Right lobe of liver (tissue), 6 donors: ENCODE measurements at regions not wholly inside any gene's neighbourhood (a gene's known extent, or its start where the extent isn't known, plus 50 kb on each side); places are given as distances from the start of the nearest gene placed in this dataset.

Experiments
- ATAC-seq, 4 donors: fragments of 200-7000 bp; cut with Tn5 transposase; one replicate each; pipeline ENCODE4 v1.9.1; 2020; ENCODE audit warnings: mild to moderate bottlenecking in 4 of 4, moderate library complexity in 4 of 4
- DNase-seq, 3 donors: peaks; one replicate each; pipeline ENCODE4 v3.0.0-alpha.2; 2020
- H3K27ac ChIP-seq, 3 donors: fragments of 200-600 bp; one replicate each; pipeline ENCODE4 v1.8.0; 2022
- H3K27me3 ChIP-seq, 2 donors: fragments of 200-600 bp; one replicate each; pipeline ENCODE4 v1.8.0; 2022
- H3K36me3 ChIP-seq, 4 donors: fragments of 200-600 bp; sonication (generic) in 1 of 4; one replicate each; pipeline versions ENCODE4 v1.5.1 to v1.8.0; 2017 to 2022; ENCODE audit warnings: control low read depth in 1 of 4
- H3K4me1 ChIP-seq, 4 donors: fragments of 200-600 bp; sonication (generic) in 1 of 4; one replicate each; pipeline versions ENCODE4 v1.5.1 to v1.8.0; 2017 to 2022; ENCODE audit warnings: control low read depth in 1 of 4
- H3K4me3 ChIP-seq, 3 donors: fragments of 200-600 bp; one replicate each; pipeline ENCODE4 v1.8.0; 2022
- H3K9me3 ChIP-seq, 4 donors: fragments of 200-600 bp; sonication (generic) in 1 of 4; one replicate each; pipeline versions ENCODE4 v1.5.1 to v1.8.0; 2017 to 2022; ENCODE audit warnings: control low read depth in 1 of 4
- POLR2A ChIP-seq: fragments of 450-650 bp; IDR thresholded peaks from one replicate; pipeline ENCODE4 v1.6.1; 2017; ENCODE audit warnings: antibody characterized with exemption, mild to moderate bottlenecking
- WGBS: methylation state at CpG from one replicate; pipeline ENCODE4 v1.1.6; 2018; ENCODE audit warnings: low coverage, low lambda C conversion rate; ENCODE audit not compliant: insufficient coverage; ENCODE audit errors: missing lambda C conversion rate; 5-methylcytosine and 5-hydroxymethylcytosine counted together
- intact Hi-C, 2 donors: fragments of 100-400 bp; cut with DNase I; formaldehyde crosslinking; loops; one replicate each; pipeline versions ENCODE4 v1.11.2 to v1.14.1; 2022
- TF ChIP-seq, protein P1 (sequence below), 4 donors: fragments of 200-600 bp in 3 of 4; fragments of 450-650 bp in 1 of 4; IDR thresholded peaks; one replicate each; pipeline versions ENCODE4 v1.5.1 to v1.8.0; 2016 to 2022; ENCODE audit warnings: antibody characterized with exemption in 4 of 4, mild to moderate bottlenecking in 2 of 4
- donor health status: DM: no; HTN: yes; CAD: no.
- donor health status: DM: no; HTN: no; CAD: no.
- donor health status: DM: no; HTN: no; CAD: no.
- donor health status: DM: no; HTN: yes; CAD: no.
- donor health status: DM: no; HTN: yes; CAD: no.

DNA sequence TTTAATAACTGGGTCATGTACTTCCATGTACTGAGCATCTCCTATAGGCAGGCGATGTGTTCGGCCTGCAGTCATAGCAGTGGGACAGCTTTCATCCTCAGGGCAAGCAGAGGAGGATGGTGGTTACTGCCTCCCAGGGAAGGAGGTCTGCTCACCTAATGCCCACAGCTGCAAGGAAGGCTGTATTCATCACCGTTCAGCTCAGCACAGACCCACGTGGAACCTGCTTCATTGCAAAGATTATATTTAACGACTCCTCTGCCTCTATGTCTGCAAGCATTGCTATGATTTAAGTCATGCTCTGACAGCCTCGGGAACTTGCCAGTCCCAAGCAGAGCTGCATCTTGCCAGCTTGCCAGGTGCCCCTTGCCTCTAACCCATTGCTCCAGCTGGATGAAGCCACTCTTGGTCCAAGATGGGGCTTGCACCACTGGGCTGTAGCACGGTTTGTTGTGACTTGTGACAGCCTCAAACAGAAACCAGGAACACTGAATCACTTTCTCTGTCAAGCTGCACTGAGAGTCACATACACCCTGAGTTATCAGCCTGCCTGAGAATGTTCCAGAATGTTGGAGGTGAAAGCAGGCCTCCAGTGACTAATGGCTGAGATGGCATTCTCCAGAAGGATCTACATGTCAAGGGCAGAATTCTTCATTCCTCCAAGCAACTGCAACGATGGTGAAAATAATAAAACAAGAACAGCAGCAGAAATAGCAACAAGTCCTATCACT, 651.1 kb upstream of the ID2 start:
- Histone ChIP-seq H3K36me3 (no peaks in the 10 kb centered on the region), H3K4me3 (no peak overlapping the region), H3K4me1 (no peaks in the 10 kb centered on the region), H3K9me3 (no peaks in the 10 kb centered on the region), H3K27ac (no peak overlapping the region), H3K27me3 (no peaks in the 10 kb centered on the region)
- no peak for DNase-seq
- intact Hi-C loops, result no loop called here
- TF ChIP-seq, protein P1, sequence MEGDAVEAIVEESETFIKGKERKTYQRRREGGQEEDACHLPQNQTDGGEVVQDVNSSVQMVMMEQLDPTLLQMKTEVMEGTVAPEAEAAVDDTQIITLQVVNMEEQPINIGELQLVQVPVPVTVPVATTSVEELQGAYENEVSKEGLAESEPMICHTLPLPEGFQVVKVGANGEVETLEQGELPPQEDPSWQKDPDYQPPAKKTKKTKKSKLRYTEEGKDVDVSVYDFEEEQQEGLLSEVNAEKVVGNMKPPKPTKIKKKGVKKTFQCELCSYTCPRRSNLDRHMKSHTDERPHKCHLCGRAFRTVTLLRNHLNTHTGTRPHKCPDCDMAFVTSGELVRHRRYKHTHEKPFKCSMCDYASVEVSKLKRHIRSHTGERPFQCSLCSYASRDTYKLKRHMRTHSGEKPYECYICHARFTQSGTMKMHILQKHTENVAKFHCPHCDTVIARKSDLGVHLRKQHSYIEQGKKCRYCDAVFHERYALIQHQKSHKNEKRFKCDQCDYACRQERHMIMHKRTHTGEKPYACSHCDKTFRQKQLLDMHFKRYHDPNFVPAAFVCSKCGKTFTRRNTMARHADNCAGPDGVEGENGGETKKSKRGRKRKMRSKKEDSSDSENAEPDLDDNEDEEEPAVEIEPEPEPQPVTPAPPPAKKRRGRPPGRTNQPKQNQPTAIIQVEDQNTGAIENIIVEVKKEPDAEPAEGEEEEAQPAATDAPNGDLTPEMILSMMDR (IDR thresholded peaks at IDR 0.05), result no peak
- no peak for TF ChIP-seq POLR2A
- no peak for ATAC-seq
- 73% methylated on average over 7 of the region's 8 CpGs for whole genome bisulfite sequencing

DNA sequence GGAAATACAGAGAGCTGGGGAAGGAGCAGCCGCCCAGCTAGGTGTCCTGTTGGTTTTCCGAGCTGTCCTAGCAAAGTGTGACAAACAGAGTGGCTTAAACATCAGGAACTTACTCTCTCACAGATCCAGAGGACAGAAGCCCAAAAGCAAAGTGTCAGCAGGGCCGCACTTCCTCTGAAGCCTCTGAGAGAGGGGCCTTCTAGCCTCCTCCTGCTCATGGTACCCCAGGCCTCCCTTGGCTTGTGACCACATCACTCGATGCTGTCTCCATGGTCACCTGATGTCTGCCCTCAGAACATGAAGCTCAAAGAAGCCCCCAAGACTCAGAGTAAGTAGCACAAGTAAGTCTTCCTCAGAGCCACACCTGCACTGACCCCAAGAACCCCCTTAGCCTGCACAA, 650.5 kb upstream of the ID2 start:
- no peak for DNase-seq
- no peak overlapping the region for H3K27ac ChIP-seq

DNA sequence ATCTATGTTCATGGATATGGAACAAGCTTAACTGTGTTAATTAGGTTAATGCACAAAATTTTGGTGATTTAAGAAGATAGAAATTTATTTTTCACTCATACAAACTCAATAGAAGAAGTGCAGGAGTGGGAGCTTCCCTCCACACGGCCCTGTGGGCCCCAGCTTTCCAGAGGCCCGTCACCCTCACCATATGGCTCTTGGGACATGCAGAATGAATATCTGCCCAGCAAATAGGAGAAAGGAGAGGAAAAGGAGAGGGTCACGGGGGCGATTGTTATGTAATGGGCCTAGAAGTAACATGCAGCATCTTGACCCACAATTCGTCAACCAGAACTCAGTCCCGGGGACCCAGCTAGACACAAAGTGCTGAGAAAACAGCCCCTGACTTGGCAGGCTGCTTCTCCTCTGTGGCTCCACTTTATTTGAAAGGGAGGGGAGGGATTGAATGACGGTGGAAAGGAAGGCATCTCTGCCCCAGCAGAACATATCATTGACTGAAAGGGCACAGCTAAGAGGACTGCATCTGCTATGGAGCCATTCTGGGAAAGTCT, 648.2 kb upstream of the ID2 start:
- Histone ChIP-seq H3K36me3 (no peaks in the 10 kb centered on the region), H3K4me1 (no peaks in the 10 kb centered on the region), H3K27ac (no peak overlapping the region), H3K9me3 (no peaks in the 10 kb centered on the region), H3K27me3 (no peaks in the 10 kb centered on the region), H3K4me3 (no peak overlapping the region)
- ATAC-seq, result no peak
- WGBS, result 72% methylated on average over 3 of the region's 7 CpGs
- DNase-seq, result no peak
- no peak for TF ChIP-seq POLR2A
- TF ChIP-seq, protein P1 (IDR thresholded peaks at IDR 0.05), result no peak
- intact Hi-C loops, result no loop called here

More for the DNA sequence above, 650.5 kb upstream of the ID2 start:
- 89% methylated on average over 2 of the region's 4 CpGs for WGBS
- ATAC-seq, result no peak
- no peaks in the 10 kb centered on the region for H3K4me1 ChIP-seq
- no peaks in the 10 kb centered on the region for H3K9me3 ChIP-seq
- H3K4me3 ChIP-seq, result no peak overlapping the region
- intact Hi-C loops, result no loop called here
- TF ChIP-seq, protein P1 (IDR thresholded peaks at IDR 0.05), result no peak
- no peak for TF ChIP-seq POLR2A
- H3K27me3 ChIP-seq, result no peaks in the 10 kb centered on the region
- no peaks in the 10 kb centered on the region for H3K36me3 ChIP-seq

DNA sequence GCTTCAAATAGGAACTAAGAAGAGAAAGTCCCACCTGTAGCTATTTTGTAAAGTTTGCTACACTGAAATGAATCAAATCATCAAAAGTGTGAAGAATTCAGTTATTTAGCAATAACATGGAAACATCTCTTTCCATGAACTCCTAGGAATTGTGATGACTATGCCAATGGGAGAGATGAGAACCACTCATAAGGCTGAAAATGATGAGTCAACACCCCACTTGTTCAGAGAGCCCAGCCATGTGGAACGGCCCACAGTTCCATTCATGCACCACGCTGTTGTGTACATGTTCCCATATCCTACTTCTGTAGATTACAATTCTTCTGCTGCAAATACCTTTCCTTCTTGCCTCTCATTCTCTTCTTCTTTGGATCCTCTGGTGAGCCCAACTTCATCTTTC, 645.5 kb upstream of the ID2 start:
- Histone ChIP-seq H3K27me3 (no peaks in the 10 kb centered on the region), H3K36me3 (no peaks in the 10 kb centered on the region), H3K9me3 (no peaks in the 10 kb centered on the region), H3K4me3 (no peak overlapping the region), H3K4me1 (no peaks in the 10 kb centered on the region), H3K27ac (no peak overlapping the region)
- 80% methylated on average over 1 of the region's 2 CpGs for WGBS
- no peak for TF ChIP-seq POLR2A
- TF ChIP-seq, protein P1 (IDR thresholded peaks at IDR 0.05), result no peak
- ATAC-seq (no peak), DNase-seq (no peak)
- intact Hi-C loops, result no loop called here
